ENCODE measurements at regions not wholly inside any gene's neighbourhood (a gene's known extent, or its start where the extent isn't known, plus 50 kb on each side); places are given as distances from the start of the nearest gene placed in this dataset.

GRCh38 chr9:105930011-105930627, 235.8 kb downstream of the TMEM38B start:
- 79% methylated on average over 5 of the region's 5 CpGs for WGBS
- no peak for DNase-seq (ENCODE audit: low spot score)
- peaks cover 0 to 2% (median under 1%) of the 10 kb centered on the region in 4 donors for H3K9me3 ChIP-seq (ENCODE audit: control insufficient read depth in 4 of 4, low read length in 3 of 4)
- H3K9ac ChIP-seq (ENCODE audit: low read depth in 1 of 2, low read length in 2 of 2) = no peak overlapping the region
- H3K4me1 ChIP-seq (ENCODE audit: control insufficient read depth in 4 of 4, insufficient read depth in 4 of 4, low read length in 3 of 4) = no peaks in the 10 kb centered on the region
- TF ChIP-seq ZBTB33 (IDR thresholded peaks at IDR 0.05) = no peak
- TF ChIP-seq FOXA2 (IDR thresholded peaks at IDR 0.05) = no peak
- TF ChIP-seq YY1 (IDR thresholded peaks at IDR 0.05) = no peak
- no peak for TF ChIP-seq GABPA (IDR thresholded peaks at IDR 0.05 in 1 of 2, conservative IDR thresholded peaks at IDR 0.05 in 1 of 2)
- no peak for TF ChIP-seq SP1 (IDR thresholded peaks at IDR 0.05)
- TF ChIP-seq REST (IDR thresholded peaks at IDR 0.05) = no peak
- TF ChIP-seq MAX (IDR thresholded peaks at IDR 0.05) = no peak
- TF ChIP-seq RAD21 (IDR thresholded peaks at IDR 0.05) = no peak
- TF ChIP-seq JUND (IDR thresholded peaks at IDR 0.05) = no peak
- TF ChIP-seq HNF4A (conservative IDR thresholded peaks at IDR 0.05) = no peak
- TF ChIP-seq RXRA (IDR thresholded peaks at IDR 0.05) = no peak
- no peak for TF ChIP-seq FOXA1 (IDR thresholded peaks at IDR 0.05)
- no peak for TF ChIP-seq CTCF (IDR thresholded peaks at IDR 0.05; ENCODE audit: low read depth, low read length, missing input control)
- no peak for TF ChIP-seq NR2F2 (IDR thresholded peaks at IDR 0.05)
- TF ChIP-seq ATF3 (IDR thresholded peaks at IDR 0.05) = no peak
- TF ChIP-seq EGR1 (IDR thresholded peaks at IDR 0.05; ENCODE audit: low read depth in 2 of 2) = no peak
- TF ChIP-seq TAF1 (conservative IDR thresholded peaks at IDR 0.05) = no peak
- no peak for TF ChIP-seq HNF4G (IDR thresholded peaks at IDR 0.05)
- no peak overlapping the region for H3K27ac ChIP-seq (ENCODE audit: low read depth in 1 of 2, low read length in 2 of 2)
- no peak overlapping the region for H3K4me3 ChIP-seq (ENCODE audit: low read depth in 1 of 3, low read length in 3 of 3)
- H3K36me3 ChIP-seq (ENCODE audit: control insufficient read depth in 4 of 4, insufficient read depth in 3 of 4, low read depth in 1 of 4, low read length in 3 of 4) = no peaks in the 10 kb centered on the region
- no peaks in the 10 kb centered on the region for H3K27me3 ChIP-seq (ENCODE audit: control insufficient read depth in 4 of 4, insufficient read depth in 4 of 4, low read length in 3 of 4)

All from liver (tissue), 8 donors.